DOHH2 (cell line): ENCODE measurements at regions not wholly inside any gene's neighbourhood (a gene's known extent, or its start where the extent isn't known, plus 50 kb on each side); places are given as distances from the start of the nearest gene placed in this dataset.

Experiments
- H3F3A ChIP-seq: fragments of 200-600 bp; sonication (generic), shearing (Covaris generic); 2 replicates; pipeline ENCODE4 v1.6.0; 2016; ENCODE audit warnings: antibody characterized with exemption, mild to moderate bottlenecking; ENCODE audit not compliant: control insufficient read depth, insufficient read depth
- H3K27ac ChIP-seq: fragments of 200-600 bp; sonication (generic); 2 replicates; pipeline ENCODE4 v1.5.1; 2014; ENCODE audit warnings: low read depth, mild to moderate bottlenecking, low read length, moderate library complexity
- H3K27me3 ChIP-seq: fragments of 200-600 bp; sonication (generic); 2 replicates; pipeline ENCODE4 v1.6.1; 2014; ENCODE audit warnings: mild to moderate bottlenecking, low read length, mixed read lengths; ENCODE audit not compliant: control insufficient read depth
- H3K36me3 ChIP-seq: fragments of 200-600 bp; sonication (generic); 2 replicates; pipeline ENCODE4 v1.6.1; 2014; ENCODE audit warnings: mild to moderate bottlenecking, low read length, moderate library complexity, mixed read lengths; ENCODE audit not compliant: control insufficient read depth
- H3K4me1 ChIP-seq: fragments of 200-600 bp; sonication (generic); 2 replicates; pipeline ENCODE4 v1.6.1; 2014; ENCODE audit warnings: mild to moderate bottlenecking, low read length, mixed read lengths; ENCODE audit not compliant: control insufficient read depth
- H3K4me2 ChIP-seq: fragments of 200-600 bp; sonication (generic); 2 replicates; pipeline ENCODE4 v1.6.0; 2014; ENCODE audit warnings: mild to moderate bottlenecking, low read length, moderate library complexity
- H3K4me3 ChIP-seq: fragments of 200-600 bp; sonication (generic); 2 replicates; pipeline ENCODE4 v1.5.1; 2014; ENCODE audit warnings: mild to moderate bottlenecking, low read length, mixed read lengths
- H3K79me2 ChIP-seq: fragments of 200-600 bp; sonication (generic); 2 replicates; pipeline ENCODE4 v1.6.1; 2014; ENCODE audit warnings: mild to moderate bottlenecking, low read length, mixed read lengths; ENCODE audit not compliant: control insufficient read depth
- H3K9me2 ChIP-seq: fragments of 200-600 bp; sonication (generic); replicated peaks from 2 replicates; pipeline ENCODE4 v1.6.1; 2014; ENCODE audit warnings: mild to moderate bottlenecking, low read length, mixed read lengths; ENCODE audit not compliant: control insufficient read depth
- H3K9me3 ChIP-seq: fragments of 200-600 bp; sonication (generic); 2 replicates; pipeline ENCODE4 v1.6.1; 2014; ENCODE audit warnings: antibody characterized with exemption, low read length, mixed read lengths; ENCODE audit not compliant: control insufficient read depth, insufficient read depth
- H4K20me1 ChIP-seq: fragments of 200-600 bp; sonication (generic); 2 replicates; pipeline ENCODE4 v1.6.0; 2014; ENCODE audit warnings: low read depth, mild to moderate bottlenecking, antibody characterized with exemption, low read length, moderate library complexity; ENCODE audit not compliant: control insufficient read depth, insufficient read depth
- EZH2phosphoT487 ChIP-seq: fragments of 200-600 bp; sonication (generic); IDR thresholded peaks from 2 replicates; pipeline ENCODE4 v1.6.1; 2017; ENCODE audit warnings: borderline replicate concordance, mild to moderate bottlenecking, antibody characterized with exemption, low read length, moderate library complexity, mixed read lengths
- TF ChIP-seq, protein P1 (sequence below): fragments of 200-600 bp; sonication (generic); IDR thresholded peaks from one replicate; pipeline ENCODE4 v1.5.1; 2014; ENCODE audit warnings: antibody characterized with exemption, mild to moderate bottlenecking, low read depth, low read length; ENCODE audit not compliant: poor library complexity, severe bottlenecking

DNA sequence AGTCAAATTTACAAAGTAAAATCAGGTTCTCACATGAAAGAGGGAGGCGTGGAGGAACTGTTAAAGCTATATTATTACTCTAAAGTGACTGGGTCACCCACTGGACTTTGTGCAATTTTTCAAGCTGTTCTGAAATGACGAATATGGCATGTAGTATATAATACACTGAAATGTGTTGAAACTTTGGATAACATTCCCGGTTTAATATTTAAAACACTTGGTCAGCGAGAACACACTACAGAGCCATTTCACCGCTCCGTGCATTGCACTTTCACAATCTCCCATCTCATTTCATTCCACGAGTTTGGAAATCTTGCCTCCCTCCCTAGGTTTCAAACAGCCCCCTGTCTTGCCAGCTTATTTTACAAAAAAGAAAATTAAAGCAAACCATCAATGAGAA, 337.9 kb downstream of the WDR11 start:
- H3K27ac ChIP-seq, result no peak overlapping the region
- no peaks in the 10 kb centered on the region for H3K36me3 ChIP-seq
- no peaks in the 10 kb centered on the region for H3K27me3 ChIP-seq
- H3K4me1 ChIP-seq, result no peaks in the 10 kb centered on the region
- H3K4me2 ChIP-seq, result no peak overlapping the region
- no peaks in the 10 kb centered on the region for H3K79me2 ChIP-seq
- H4K20me1 ChIP-seq, result no peaks in the 10 kb centered on the region
- no peaks in the 10 kb centered on the region for H3K9me3 ChIP-seq
- H3K9me2 ChIP-seq, result no peaks in the 10 kb centered on the region
- TF ChIP-seq, protein P1, sequence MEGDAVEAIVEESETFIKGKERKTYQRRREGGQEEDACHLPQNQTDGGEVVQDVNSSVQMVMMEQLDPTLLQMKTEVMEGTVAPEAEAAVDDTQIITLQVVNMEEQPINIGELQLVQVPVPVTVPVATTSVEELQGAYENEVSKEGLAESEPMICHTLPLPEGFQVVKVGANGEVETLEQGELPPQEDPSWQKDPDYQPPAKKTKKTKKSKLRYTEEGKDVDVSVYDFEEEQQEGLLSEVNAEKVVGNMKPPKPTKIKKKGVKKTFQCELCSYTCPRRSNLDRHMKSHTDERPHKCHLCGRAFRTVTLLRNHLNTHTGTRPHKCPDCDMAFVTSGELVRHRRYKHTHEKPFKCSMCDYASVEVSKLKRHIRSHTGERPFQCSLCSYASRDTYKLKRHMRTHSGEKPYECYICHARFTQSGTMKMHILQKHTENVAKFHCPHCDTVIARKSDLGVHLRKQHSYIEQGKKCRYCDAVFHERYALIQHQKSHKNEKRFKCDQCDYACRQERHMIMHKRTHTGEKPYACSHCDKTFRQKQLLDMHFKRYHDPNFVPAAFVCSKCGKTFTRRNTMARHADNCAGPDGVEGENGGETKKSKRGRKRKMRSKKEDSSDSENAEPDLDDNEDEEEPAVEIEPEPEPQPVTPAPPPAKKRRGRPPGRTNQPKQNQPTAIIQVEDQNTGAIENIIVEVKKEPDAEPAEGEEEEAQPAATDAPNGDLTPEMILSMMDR, result no peak
- no peak for TF ChIP-seq EZH2phosphoT487
- H3K4me3 ChIP-seq, result no peak overlapping the region
- H3F3A ChIP-seq, result no peaks in the 10 kb centered on the region

DNA sequence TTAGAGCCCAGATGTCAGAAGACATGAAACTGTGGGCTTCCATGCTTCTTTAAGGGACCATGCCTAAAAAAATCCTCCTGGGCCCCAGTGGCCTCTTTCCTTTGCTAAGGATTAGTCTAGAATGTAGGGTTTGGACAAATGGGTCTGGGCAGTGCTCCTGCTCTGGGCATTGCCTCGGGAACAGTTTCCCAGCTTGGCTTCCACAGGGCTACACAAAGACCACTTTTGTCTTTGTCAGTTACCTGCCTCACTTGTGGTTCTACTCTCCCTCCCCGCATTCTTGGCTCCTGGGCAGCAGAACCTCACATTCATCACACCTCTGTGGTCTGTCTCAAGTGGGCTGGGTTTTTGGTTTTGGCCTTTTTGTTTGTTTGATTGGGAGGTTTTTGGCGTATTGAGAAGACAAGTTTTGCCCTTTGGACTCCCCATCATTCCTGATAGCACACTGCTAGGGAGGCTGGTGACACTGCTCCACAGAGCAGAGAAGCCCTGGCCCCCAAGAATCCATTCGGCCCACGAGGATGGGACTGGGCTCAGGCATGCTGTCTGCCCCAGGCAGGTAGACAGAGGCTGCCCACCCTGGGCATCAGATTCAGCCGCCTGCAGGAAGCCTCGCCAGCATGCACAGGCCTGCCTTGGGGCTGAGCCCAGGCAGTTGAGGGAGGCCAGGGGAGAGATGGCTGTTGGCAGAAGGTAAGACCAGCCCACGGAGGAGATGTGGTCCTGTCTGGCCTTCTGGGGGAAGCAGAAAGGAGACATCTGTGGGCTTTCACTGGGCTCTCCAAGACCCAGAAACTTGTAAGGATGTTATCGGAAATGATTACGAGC, 343.7 kb downstream of the WDR11 start:
- no peak for TF ChIP-seq EZH2phosphoT487
- TF ChIP-seq, protein P1, result no peak
- H3K9me2 ChIP-seq, result no peaks in the 10 kb centered on the region

DNA sequence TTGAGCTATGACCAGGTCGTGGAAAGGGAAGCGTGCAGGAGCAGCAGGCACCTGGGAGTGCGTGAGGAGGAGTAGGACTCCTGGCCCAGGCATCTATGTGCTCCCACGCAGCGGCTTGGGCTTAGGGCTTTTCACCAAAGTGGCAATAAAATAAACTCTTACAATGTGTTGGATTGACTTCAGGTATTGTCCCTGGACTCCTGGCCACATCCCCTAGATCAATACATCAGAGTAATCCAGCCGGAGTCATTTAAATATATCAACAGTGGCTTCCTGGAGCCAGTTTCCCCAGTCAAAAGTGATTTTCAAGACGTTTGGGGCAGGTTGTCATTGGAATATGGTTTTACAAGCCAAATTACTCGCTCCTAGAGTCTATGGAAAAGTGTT, 344.4 kb downstream of the WDR11 start:
- TF ChIP-seq, protein P1, result no peak
- no peak for TF ChIP-seq EZH2phosphoT487

More for the DNA sequence above, 343.7 kb downstream of the WDR11 start:
- H3K4me1 ChIP-seq, result no peaks in the 10 kb centered on the region
- no peak overlapping the region for H3K27ac ChIP-seq
- H3F3A ChIP-seq, result no peaks in the 10 kb centered on the region
- H3K27me3 ChIP-seq, result no peaks in the 10 kb centered on the region
- H3K36me3 ChIP-seq, result no peaks in the 10 kb centered on the region
- H4K20me1 ChIP-seq, result no peaks in the 10 kb centered on the region
- H3K79me2 ChIP-seq, result no peaks in the 10 kb centered on the region
- no peak overlapping the region for H3K4me2 ChIP-seq
- no peaks in the 10 kb centered on the region for H3K9me3 ChIP-seq
- no peak overlapping the region for H3K4me3 ChIP-seq

More for the DNA sequence above, 344.4 kb downstream of the WDR11 start:
- Histone ChIP-seq H4K20me1 (no peaks in the 10 kb centered on the region), H3K27me3 (no peaks in the 10 kb centered on the region), H3K36me3 (no peaks in the 10 kb centered on the region), H3K4me1 (no peaks in the 10 kb centered on the region), H3K4me2 (no peak overlapping the region), H3F3A (no peaks in the 10 kb centered on the region), H3K9me2 (no peaks in the 10 kb centered on the region), H3K9me3 (no peaks in the 10 kb centered on the region), H3K79me2 (no peaks in the 10 kb centered on the region), H3K4me3 (no peak overlapping the region), H3K27ac (no peak overlapping the region)
